ENCODE measurements at regions not wholly inside any gene's neighbourhood (a gene's known extent, or its start where the extent isn't known, plus 50 kb on each side); places are given as distances from the start of the nearest gene placed in this dataset.

- H3K4me2 ChIP-seq (ENCODE audit: low read length) = no peak overlapping the region
- no peaks in the 10 kb centered on the region for H3K4me1 ChIP-seq (ENCODE audit: control insufficient read depth in 1 of 2, insufficient read depth in 2 of 2, low read length in 2 of 2)
- no peaks in the 10 kb centered on the region for H3K36me3 ChIP-seq (ENCODE audit: control insufficient read depth in 1 of 2, insufficient read depth in 2 of 2, low read length in 2 of 2)
- TF ChIP-seq FOSL1 (IDR thresholded peaks at IDR 0.05; ENCODE audit: low read depth) = no peak
- TF ChIP-seq YY1 (IDR thresholded peaks at IDR 0.05; ENCODE audit: extremely low read depth, insufficient replicate concordance, low read depth, low read length) = no peak
- TF ChIP-seq SRF (IDR thresholded peaks at IDR 0.05; ENCODE audit: low read depth) = no peak
- TF ChIP-seq POLR2A (IDR thresholded peaks at IDR 0.05; ENCODE audit: borderline replicate concordance, extremely low read depth, insufficient read depth, insufficient read length) = no peak
- TF ChIP-seq CEBPB (IDR thresholded peaks at IDR 0.05; ENCODE audit: low read depth) = no peak
- no peak for TF ChIP-seq REST (IDR thresholded peaks at IDR 0.05; ENCODE audit: low read depth)
- no peak for TF ChIP-seq EZH2 (IDR thresholded peaks at IDR 0.05)
- TF ChIP-seq RAD21 (IDR thresholded peaks at IDR 0.05; ENCODE audit: low read depth) = no peak
- no peak for TF ChIP-seq ELF1 (IDR thresholded peaks at IDR 0.05; ENCODE audit: borderline replicate concordance, low read depth)
- TF ChIP-seq POLR2AphosphoS5 (IDR thresholded peaks at IDR 0.05; ENCODE audit: low read depth, low read length) = no peak
- no peak for TF ChIP-seq EGR1 (IDR thresholded peaks at IDR 0.05; ENCODE audit: low read depth)
- no peak for TF ChIP-seq CTCF (IDR thresholded peaks at IDR 0.05 in 2 of 3, conservative IDR thresholded peaks at IDR 0.05 in 1 of 3; ENCODE audit: borderline replicate concordance in 1 of 3, insufficient read depth in 1 of 3, low read depth in 2 of 3, low read length in 2 of 3)
- TF ChIP-seq CBX3 (IDR thresholded peaks at IDR 0.05; ENCODE audit: low read depth) = no peak
- no peak for TF ChIP-seq JUND (IDR thresholded peaks at IDR 0.05)
- no peak for TF ChIP-seq ZFX (IDR thresholded peaks at IDR 0.05)
- no peak for TF ChIP-seq SP1 (IDR thresholded peaks at IDR 0.05; ENCODE audit: low read depth)
- TF ChIP-seq EZH2phosphoT487 (IDR thresholded peaks at IDR 0.05; ENCODE audit: borderline replicate concordance) = no peak
- no peak for TF ChIP-seq ZBTB33 (IDR thresholded peaks at IDR 0.05; ENCODE audit: extremely low read depth, insufficient replicate concordance, low read length)
- H3K9me3 ChIP-seq (ENCODE audit: control insufficient read depth in 1 of 2, insufficient read depth in 1 of 2, low read depth in 1 of 2, low read length in 2 of 2) = no peaks in the 10 kb centered on the region
- ChIA-PET POLR2A (no interaction called here), RAD21 (ENCODE audit: low non-redundant PET in 1 of 2, low total read pairs in 2 of 2, uncharacterized antibody in 2 of 2, unreplicated experiment in 2 of 2) (no interaction called here), CTCF (no interaction called here)
- DNase-seq (ENCODE audit: low read depth, low spot score) = no peak
- no TSS peak for BruUV-seq (replicated peaks)
- no peak overlapping the region for H3K9ac ChIP-seq (ENCODE audit: low read length)
- intact Hi-C loops (cut with micrococcal nuclease) = no loop called here
- no peak overlapping the region for H2AFZ ChIP-seq (ENCODE audit: low read depth, low read length, poor library complexity, severe bottlenecking)
- H3K4me3 ChIP-seq (replicated peaks in 1 of 2; ENCODE audit: low read depth in 1 of 2, low read length in 2 of 2) = no peak overlapping the region
- no peaks in the 10 kb centered on the region for H3K79me2 ChIP-seq (ENCODE audit: insufficient read depth, low read length)
- H3K27ac ChIP-seq (ENCODE audit: low read depth, low read length) = no peak overlapping the region
- no peaks in the 10 kb centered on the region for H4K20me1 ChIP-seq (ENCODE audit: insufficient read depth)
- H3K9me2 ChIP-seq (ENCODE audit: insufficient read depth) = no peaks in the 10 kb centered on the region
- no peak for ATAC-seq
- no peaks in the 10 kb centered on the region for H3K27me3 ChIP-seq (ENCODE audit: insufficient read depth, low read length)
Observed at GRCh38 chrX:35040871-35041270, 98.3 kb downstream of the FAM47B start.

Data from HCT116 (cell line).